CD4-positive, alpha-beta T cell (primary cell): ENCODE measurements at regions not wholly inside any gene's neighbourhood (a gene's known extent, or its start where the extent isn't known, plus 50 kb on each side); places are given as distances from the start of the nearest gene placed in this dataset.

Experiments used
- ATAC-seq: fragments of 200-7000 bp; cut with Tn5 transposase; one replicate; pipeline ENCODE4 v1.10.0; 2022; ENCODE audit warnings: mild to moderate bottlenecking; ENCODE audit not compliant: poor library complexity
- CTCF ChIA-PET: fragments of 350-600 bp; sonication (Branson Sonifier 250); formaldehyde crosslinking; loops from one replicate; lab custom pipeline; 2021; ENCODE audit warnings: antibody characterized with exemption, inconsistent platforms; lab: Charles Lee
- POLR2A ChIA-PET: fragments of 350-600 bp; sonication (Branson Sonifier 250); formaldehyde crosslinking; loops from one replicate; lab custom pipeline; 2021; ENCODE audit warnings: antibody characterized with exemption, inconsistent platforms; lab: Charles Lee
- DNase-seq, 14 experiments: peaks; one replicate each; pipeline ENCODE4 v3.0.0-alpha.2; 2013 to 2020; ENCODE audit warnings: mixed read lengths in 2 of 14
- H3K27ac ChIP-seq, 2 donors: one replicate each; pipeline versions ENCODE4 v1.5.1 to v1.7.0; 2013; ENCODE audit warnings: low read length in 2 of 2, low read depth in 1 of 2, mild to moderate bottlenecking in 1 of 2
- H3K27me3 ChIP-seq, 2 experiments: 1 replicate in 1 of 2; 2 replicates in 1 of 2; pipeline versions ENCODE4 v1.6.1 to v1.7.0; 2013; ENCODE audit warnings: low read length in 2 of 2, control low read depth in 1 of 2, mild to moderate bottlenecking in 1 of 2, moderate library complexity in 1 of 2; ENCODE audit not compliant: insufficient read depth in 2 of 2, control insufficient read depth in 1 of 2
- H3K36me3 ChIP-seq: one replicate; pipeline ENCODE4 v1.6.1; 2013; ENCODE audit warnings: low read length, control low read depth; ENCODE audit not compliant: insufficient read depth
- H3K4me1 ChIP-seq: one replicate; pipeline ENCODE4 v1.6.1; 2013; ENCODE audit warnings: low read length, control low read depth; ENCODE audit not compliant: insufficient read depth
- H3K4me3 ChIP-seq: one replicate; pipeline ENCODE4 v1.5.1; 2013; ENCODE audit warnings: mild to moderate bottlenecking, low read length, moderate library complexity
- H3K9me3 ChIP-seq, 2 experiments: 1 replicate in 1 of 2; 2 replicates in 1 of 2; pipeline versions ENCODE4 v1.6.1 to v1.7.0; 2013; ENCODE audit warnings: low read length in 2 of 2, mild to moderate bottlenecking in 2 of 2, control low read depth in 1 of 2, moderate library complexity in 1 of 2; ENCODE audit not compliant: control insufficient read depth in 1 of 2, insufficient read depth in 1 of 2
- H3K27ac Mint-ChIP-seq: one replicate; pipeline ENCODE4 v1.8.0; 2020; ENCODE audit warnings: mixed read lengths
- H3K27me3 Mint-ChIP-seq: one replicate; pipeline ENCODE4 v1.8.0; 2021; ENCODE audit warnings: mixed read lengths
- H3K36me3 Mint-ChIP-seq: one replicate; pipeline ENCODE4 v1.8.0; 2021; ENCODE audit warnings: low read depth, mixed read lengths
- H3K4me1 Mint-ChIP-seq: one replicate; pipeline ENCODE4 v1.8.0; 2021; ENCODE audit warnings: low read depth, mixed read lengths
- H3K4me3 Mint-ChIP-seq: one replicate; pipeline ENCODE4 v1.8.0; 2020; ENCODE audit warnings: mild to moderate bottlenecking, mixed read lengths
- H3K9me3 Mint-ChIP-seq: one replicate; pipeline ENCODE4 v1.8.0; 2020; ENCODE audit warnings: mixed read lengths
- CTCF ChIP-seq: fragments of 200-600 bp; IDR thresholded peaks from one replicate; pipeline ENCODE4 v1.8.0; 2022; ENCODE audit warnings: antibody characterized with exemption, mild to moderate bottlenecking
- intact Hi-C, 2 experiments: fragments of 100-400 bp; cut with DNase I in 1 of 2; cut with micrococcal nuclease in 1 of 2; formaldehyde crosslinking; loops; one replicate each; pipeline versions ENCODE4 v1.15.1 to v1.9.0; 2023 to 2025; cut with DNase I, micrococcal nuclease

GRCh38 chr16:85390511-85391174, 222.5 kb upstream of the GSE1 start:
- no peaks in the 10 kb centered on the region for H3K4me1 Mint-ChIP-seq
- H3K4me3 Mint-ChIP-seq, result no peak overlapping the region
- H3K36me3 Mint-ChIP-seq, result no peaks in the 10 kb centered on the region
- POLR2A ChIA-PET, result no interaction called here
- Histone ChIP-seq H3K9me3 (no peaks in the 10 kb centered on the region), H3K36me3 (no peaks in the 10 kb centered on the region), H3K27ac (no peak overlapping the region), H3K4me3 (no peak overlapping the region), H3K4me1 (no peaks in the 10 kb centered on the region), H3K27me3 (no peaks in the 10 kb centered on the region)
- CTCF ChIA-PET, result no interaction called here
- H3K27ac Mint-ChIP-seq, result no peak overlapping the region
- intact Hi-C loops, result no loop called here
- no peak for DNase-seq
- ATAC-seq, result no peak
- no peaks in the 10 kb centered on the region for H3K9me3 Mint-ChIP-seq
- TF ChIP-seq CTCF, result no peak
- H3K27me3 Mint-ChIP-seq, result no peaks in the 10 kb centered on the region

- no peaks in the 10 kb centered on the region for H3K27me3 Mint-ChIP-seq
- H3K27ac ChIP-seq, result no peak overlapping the region
- no peak for TF ChIP-seq CTCF
- no peak overlapping the region for H3K4me3 Mint-ChIP-seq
- H3K9me3 ChIP-seq, result no peaks in the 10 kb centered on the region
- H3K4me1 Mint-ChIP-seq, result no peaks in the 10 kb centered on the region
- ChIA-PET POLR2A (no interaction called here), CTCF (no interaction called here)
- H3K9me3 Mint-ChIP-seq, result no peaks in the 10 kb centered on the region
- H3K36me3 Mint-ChIP-seq, result no peaks in the 10 kb centered on the region
- no peak overlapping the region for H3K27ac Mint-ChIP-seq
- H3K4me3 ChIP-seq, result no peak overlapping the region
- H3K36me3 ChIP-seq, result no peaks in the 10 kb centered on the region
- intact Hi-C loops, result no loop called here
- ATAC-seq (no peak), DNase-seq (peak in 1 of 14 experiments; percentile 1)
- no peaks in the 10 kb centered on the region for H3K27me3 ChIP-seq
- no peaks in the 10 kb centered on the region for H3K4me1 ChIP-seq
Observed at GRCh38 chr16:85391175-85391707, 221.9 kb upstream of the GSE1 start.

GRCh38 chr16:85391769-85392583, 221.1 kb upstream of the GSE1 start:
- POLR2A ChIA-PET, result no interaction called here
- H3K36me3 Mint-ChIP-seq, result no peaks in the 10 kb centered on the region
- H3K4me1 ChIP-seq, result no peaks in the 10 kb centered on the region
- no peaks in the 10 kb centered on the region for H3K9me3 Mint-ChIP-seq
- H3K27ac Mint-ChIP-seq, result no peak overlapping the region
- no peak overlapping the region for H3K4me3 Mint-ChIP-seq
- H3K27me3 ChIP-seq, result no peaks in the 10 kb centered on the region
- H3K4me3 ChIP-seq, result no peak overlapping the region
- no peaks in the 10 kb centered on the region for H3K27me3 Mint-ChIP-seq
- H3K27ac ChIP-seq, result no peak overlapping the region
- no peaks in the 10 kb centered on the region for H3K4me1 Mint-ChIP-seq
- H3K9me3 ChIP-seq, result no peaks in the 10 kb centered on the region
- CTCF ChIA-PET, result interaction anchor here (1.1 kb wide), 1 partner anchor 224 kb away, joined by 3 read pairs; no protein-coding TSS in a partner anchor
- ATAC-seq (no peak), DNase-seq (peak in 1 of 14 experiments; percentile 1)
- TF ChIP-seq CTCF, result no peak
- intact Hi-C loops, result loop anchor here (2.0 kb wide), 2 partner anchors 89 to 327 kb away; no protein-coding TSS in a partner anchor
- no peaks in the 10 kb centered on the region for H3K36me3 ChIP-seq
